ENCODE measurements at regions not wholly inside any gene's neighbourhood (a gene's known extent, or its start where the extent isn't known, plus 50 kb on each side); places are given as distances from the start of the nearest gene placed in this dataset.

- no peak for TF ChIP-seq CTCF (conservative IDR thresholded peaks at IDR 0.05)
- no peak for TF ChIP-seq EZH2 (IDR thresholded peaks at IDR 0.05; ENCODE audit: low read depth)
- CTCF ChIA-PET, result no interaction called here
- Histone ChIP-seq H4K20me1 (ENCODE audit: insufficient read depth) (no peaks in the 10 kb centered on the region), H2AFZ (no peak overlapping the region), H3K36me3 (ENCODE audit: low read depth) (no peaks in the 10 kb centered on the region), H3K4me2 (no peak overlapping the region), H3K4me1 (replicated peaks; ENCODE audit: insufficient read depth) (no peaks in the 10 kb centered on the region), H3K27ac (no peak overlapping the region), H3F3A (ENCODE audit: insufficient read depth, low read depth) (no peaks in the 10 kb centered on the region), H3K9me3 (ENCODE audit: insufficient read depth, low read depth) (no peaks in the 10 kb centered on the region), H3K4me3 (no peak overlapping the region), H3K9me2 (ENCODE audit: insufficient read depth) (no peaks in the 10 kb centered on the region), H3K27me3 (ENCODE audit: insufficient read depth, low read depth) (peaks cover 72% of the 10 kb centered on the region), H3K79me2 (ENCODE audit: low read depth) (no peaks in the 10 kb centered on the region)
- POLR2A ChIA-PET (ENCODE audit: unreplicated experiment), result no interaction called here
- intact Hi-C loops (cut with micrococcal nuclease; ENCODE audit: unreplicated experiment), result no loop called here
- no peak for DNase-seq
- BruUV-seq (replicated peaks), result no TSS peak
These were observed 67.6 kb downstream of the INSIG1 start for GRCh38 chr7:155365146-155365874.

GRCh38 chr7:155368894-155369600, 71.4 kb downstream of the INSIG1 start:
- Histone ChIP-seq H3K4me1 (replicated peaks; ENCODE audit: insufficient read depth) (no peaks in the 10 kb centered on the region), H3K9me2 (ENCODE audit: insufficient read depth) (no peaks in the 10 kb centered on the region), H4K20me1 (ENCODE audit: insufficient read depth) (no peaks in the 10 kb centered on the region), H3F3A (ENCODE audit: insufficient read depth, low read depth) (no peaks in the 10 kb centered on the region), H3K4me3 (no peak overlapping the region), H3K27ac (no peak overlapping the region), H3K36me3 (ENCODE audit: low read depth) (no peaks in the 10 kb centered on the region), H3K4me2 (no peak overlapping the region), H2AFZ (no peak overlapping the region), H3K27me3 (ENCODE audit: insufficient read depth, low read depth) (peaks cover 60% of the 10 kb centered on the region), H3K9me3 (ENCODE audit: insufficient read depth, low read depth) (no peaks in the 10 kb centered on the region), H3K79me2 (ENCODE audit: low read depth) (no peaks in the 10 kb centered on the region)
- no TSS peak for BruUV-seq (replicated peaks)
- intact Hi-C loops (cut with micrococcal nuclease; ENCODE audit: unreplicated experiment), result no loop called here
- no peak for DNase-seq
- no peak for TF ChIP-seq EZH2 (IDR thresholded peaks at IDR 0.05; ENCODE audit: low read depth)
- no peak for TF ChIP-seq CTCF (conservative IDR thresholded peaks at IDR 0.05)
- CTCF ChIA-PET, result no interaction called here
- POLR2A ChIA-PET (ENCODE audit: unreplicated experiment), result no interaction called here

GRCh38 chr7:155369766-155370165, 72.1 kb downstream of the INSIG1 start:
- Histone ChIP-seq H3K9me2 (ENCODE audit: insufficient read depth) (no peaks in the 10 kb centered on the region), H3K4me2 (no peak overlapping the region), H2AFZ (no peak overlapping the region), H3K79me2 (ENCODE audit: low read depth) (no peaks in the 10 kb centered on the region), H3F3A (ENCODE audit: insufficient read depth, low read depth) (no peaks in the 10 kb centered on the region), H3K36me3 (ENCODE audit: low read depth) (no peaks in the 10 kb centered on the region), H3K27me3 (ENCODE audit: insufficient read depth, low read depth) (peaks cover 54% of the 10 kb centered on the region), H3K27ac (no peak overlapping the region), H3K9me3 (ENCODE audit: insufficient read depth, low read depth) (no peaks in the 10 kb centered on the region), H3K4me1 (replicated peaks; ENCODE audit: insufficient read depth) (no peaks in the 10 kb centered on the region), H3K4me3 (no peak overlapping the region), H4K20me1 (ENCODE audit: insufficient read depth) (no peaks in the 10 kb centered on the region)
- intact Hi-C loops (cut with micrococcal nuclease; ENCODE audit: unreplicated experiment), result no loop called here
- DNase-seq, result no peak
- ChIA-PET POLR2A (ENCODE audit: unreplicated experiment) (no interaction called here), CTCF (no interaction called here)
- BruUV-seq (replicated peaks), result no TSS peak
- TF ChIP-seq EZH2 (IDR thresholded peaks at IDR 0.05; ENCODE audit: low read depth), result no peak
- no peak for TF ChIP-seq CTCF (conservative IDR thresholded peaks at IDR 0.05)
